GM12864 (cell line): ENCODE measurements at regions not wholly inside any gene's neighbourhood (a gene's known extent, or its start where the extent isn't known, plus 50 kb on each side); places are given as distances from the start of the nearest gene placed in this dataset.

ENCODE experiments used
- DNase-seq: peaks from one replicate; pipeline ENCODE4 v3.0.0-alpha.2; 2011; ENCODE audit warnings: low read depth
- H3K4me3 ChIP-seq: 2 replicates; pipeline ENCODE4 v1.5.1; 2011; ENCODE audit warnings: mild to moderate bottlenecking, low read depth, low read length, control low read depth
- CTCF ChIP-seq: IDR thresholded peaks from 2 replicates; pipeline ENCODE4 v1.5.1; 2011; ENCODE audit warnings: low read depth, mild to moderate bottlenecking, moderate library complexity, low read length, control low read depth, inconsistent platforms; ENCODE audit errors: missing control alignments

GRCh38 chr15:70406617-70407335, 309.1 kb upstream of the TLE3 start:
- DNase-seq, result no peak
- no peak for TF ChIP-seq CTCF
- H3K4me3 ChIP-seq, result no peak overlapping the region

- no peak for TF ChIP-seq CTCF
- no peak for DNase-seq
- no peak overlapping the region for H3K4me3 ChIP-seq
Measured at GRCh38 chr15:70401709-70402108, 304.0 kb upstream of the TLE3 start.

- H3K4me3 ChIP-seq, result no peak overlapping the region
- no peak for DNase-seq
- TF ChIP-seq CTCF, result no peak
Measured at GRCh38 chr15:70400766-70401541, 303.2 kb upstream of the TLE3 start.

GRCh38 chr15:70399204-70399603, 301.5 kb upstream of the TLE3 start:
- no peak for TF ChIP-seq CTCF
- no peak overlapping the region for H3K4me3 ChIP-seq
- no peak for DNase-seq

- TF ChIP-seq CTCF, result no peak
- no peak for DNase-seq
- no peak overlapping the region for H3K4me3 ChIP-seq
Measured at GRCh38 chr15:70398694-70399093, 301.0 kb upstream of the TLE3 start.

GRCh38 chr15:70396807-70397206, 299.1 kb upstream of the TLE3 start:
- no peak overlapping the region for H3K4me3 ChIP-seq
- DNase-seq, result no peak
- no peak for TF ChIP-seq CTCF
